Neutrophil (primary cell): ENCODE measurements at regions not wholly inside any gene's neighbourhood (a gene's known extent, or its start where the extent isn't known, plus 50 kb on each side); places are given as distances from the start of the nearest gene placed in this dataset.

Source experiments
- H3K27ac ChIP-seq: fragments of 200-600 bp; sonication (generic); 2 replicates; pipeline ENCODE4 v1.5.1; 2016; ENCODE audit warnings: mild to moderate bottlenecking, moderate library complexity
- H3K27me3 ChIP-seq: fragments of 200-600 bp; sonication (generic); 2 replicates; pipeline ENCODE4 v1.6.0; 2016; ENCODE audit warnings: mild to moderate bottlenecking
- H3K36me3 ChIP-seq: fragments of 200-600 bp; sonication (generic); 2 replicates; pipeline ENCODE4 v1.5.1; 2017
- H3K4me1 ChIP-seq, 2 experiments: fragments of 200-600 bp in 1 of 2; sonication (generic) in 1 of 2; 1 replicate in 1 of 2; 2 replicates in 1 of 2; pipeline versions ENCODE4 v1.5.1 to v1.6.1; 2013 to 2016; ENCODE audit warnings: low read depth in 1 of 2, low read length in 1 of 2, mild to moderate bottlenecking in 1 of 2, moderate library complexity in 1 of 2; ENCODE audit not compliant: control insufficient read depth in 1 of 2, insufficient read depth in 1 of 2
- H3K4me3 ChIP-seq, 2 experiments: fragments of 200-600 bp in 1 of 2; sonication (generic) in 1 of 2; 1 replicate in 1 of 2; 2 replicates in 1 of 2; pipeline ENCODE4 v1.5.1; 2013 to 2016; ENCODE audit warnings: low read depth in 1 of 2, low read length in 1 of 2, mild to moderate bottlenecking in 1 of 2, moderate library complexity in 1 of 2
- H3K9me3 ChIP-seq: fragments of 200-600 bp; sonication (generic); 2 replicates; pipeline ENCODE4 v1.5.1; 2016
- CTCF ChIP-seq: fragments of 200-600 bp; sonication (generic); IDR thresholded peaks from 2 replicates; pipeline ENCODE4 v1.5.1; 2016; ENCODE audit warnings: antibody characterized with exemption

- H3K4me3 ChIP-seq = no peak overlapping the region
- H3K4me1 ChIP-seq = no peaks in the 10 kb centered on the region
- no peaks in the 10 kb centered on the region for H3K27me3 ChIP-seq
- no peak for TF ChIP-seq CTCF
- H3K27ac ChIP-seq = no peak overlapping the region
- H3K9me3 ChIP-seq = no peaks in the 10 kb centered on the region
- no peaks in the 10 kb centered on the region for H3K36me3 ChIP-seq
Observed at GRCh38 chr17:72403713-72404209, 282.9 kb downstream of the SOX9 start.

DNA sequence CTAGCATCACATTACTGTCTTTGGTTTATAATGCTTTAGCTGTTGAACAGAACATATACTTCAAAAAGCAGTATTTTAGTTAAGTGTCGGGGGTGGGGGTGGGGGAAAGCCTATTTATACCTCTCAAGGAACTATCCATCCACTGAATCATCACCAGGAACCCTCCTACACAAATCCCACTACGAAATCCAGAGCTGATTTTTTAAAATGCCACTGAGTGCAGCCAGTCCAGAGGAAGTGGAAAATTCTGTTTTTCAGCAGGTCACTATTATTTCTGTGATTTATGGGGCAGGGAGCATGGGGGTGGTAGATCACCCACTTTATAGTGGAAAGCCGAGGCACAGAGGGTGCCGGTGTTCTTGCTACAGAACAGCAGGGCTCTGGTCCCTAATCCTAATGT, 284.1 kb downstream of the SOX9 start:
- no peak for TF ChIP-seq CTCF
- H3K27me3 ChIP-seq = no peaks in the 10 kb centered on the region
- no peaks in the 10 kb centered on the region for H3K36me3 ChIP-seq
- H3K4me1 ChIP-seq = no peaks in the 10 kb centered on the region
- H3K27ac ChIP-seq = no peak overlapping the region
- no peaks in the 10 kb centered on the region for H3K9me3 ChIP-seq
- no peak overlapping the region for H3K4me3 ChIP-seq

DNA sequence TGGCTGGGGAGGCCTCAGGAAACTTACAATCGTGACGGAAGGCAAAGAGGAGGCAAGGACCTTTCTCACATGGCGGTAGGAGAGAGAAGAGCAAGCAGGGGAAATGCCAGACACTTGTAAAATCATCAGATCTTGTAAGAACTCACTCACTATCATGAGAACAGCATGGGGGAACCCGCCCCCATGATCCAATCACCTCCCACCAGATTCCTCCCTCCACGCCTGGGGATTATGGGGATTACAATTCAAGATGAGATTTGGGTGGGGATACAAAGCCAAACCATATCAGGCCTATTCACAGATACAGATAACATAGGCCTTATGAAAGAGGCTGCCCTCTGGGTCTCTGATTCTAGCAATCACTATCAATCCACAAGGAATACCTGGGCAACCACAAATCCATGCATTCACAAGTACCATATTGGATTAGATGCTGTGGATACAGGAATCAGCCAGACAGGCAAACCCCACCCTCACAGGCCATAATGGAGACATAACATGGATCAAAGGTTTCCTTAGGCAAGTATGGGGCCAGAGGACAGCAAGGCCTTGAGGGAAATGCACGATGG, 284.9 kb downstream of the SOX9 start:
- H3K9me3 ChIP-seq = no peaks in the 10 kb centered on the region
- no peak overlapping the region for H3K27ac ChIP-seq
- H3K4me1 ChIP-seq = no peaks in the 10 kb centered on the region
- TF ChIP-seq CTCF = no peak
- no peaks in the 10 kb centered on the region for H3K27me3 ChIP-seq
- H3K36me3 ChIP-seq = no peaks in the 10 kb centered on the region
- no peak overlapping the region for H3K4me3 ChIP-seq

DNA sequence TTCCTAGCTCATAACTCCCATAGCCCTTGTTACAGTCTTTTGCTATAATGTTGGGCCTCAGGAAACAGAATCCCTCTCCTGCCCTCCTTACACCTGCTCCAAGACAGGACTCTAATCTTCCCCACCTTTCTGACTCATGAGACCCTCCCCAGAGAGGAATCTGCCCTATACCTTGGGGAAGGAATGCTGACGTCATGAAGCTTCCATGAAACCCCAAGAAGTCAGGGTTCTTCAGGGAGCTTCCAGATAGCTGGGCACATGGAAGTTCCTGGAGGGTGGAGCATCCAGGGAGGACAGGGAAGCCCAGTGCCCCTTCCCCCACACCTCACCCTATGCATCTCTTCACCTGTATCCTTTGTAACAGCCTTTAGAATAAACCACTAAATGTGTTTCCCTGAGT, 285.7 kb downstream of the SOX9 start:
- H3K4me1 ChIP-seq = no peaks in the 10 kb centered on the region
- H3K9me3 ChIP-seq = no peaks in the 10 kb centered on the region
- H3K27ac ChIP-seq = no peak overlapping the region
- no peak for TF ChIP-seq CTCF
- H3K4me3 ChIP-seq = no peak overlapping the region
- H3K27me3 ChIP-seq = no peaks in the 10 kb centered on the region
- no peaks in the 10 kb centered on the region for H3K36me3 ChIP-seq

GRCh38 chr17:72407336-72407909, 286.6 kb downstream of the SOX9 start:
- no peaks in the 10 kb centered on the region for H3K4me1 ChIP-seq
- H3K27ac ChIP-seq = no peak overlapping the region
- H3K9me3 ChIP-seq = no peaks in the 10 kb centered on the region
- no peaks in the 10 kb centered on the region for H3K36me3 ChIP-seq
- no peaks in the 10 kb centered on the region for H3K27me3 ChIP-seq
- no peak overlapping the region for H3K4me3 ChIP-seq
- no peak for TF ChIP-seq CTCF
